OCI-LY1 (cell line): ENCODE measurements at regions not wholly inside any gene's neighbourhood (a gene's known extent, or its start where the extent isn't known, plus 50 kb on each side); places are given as distances from the start of the nearest gene placed in this dataset.

Experiments
- H2AFZ ChIP-seq: fragments of 200-600 bp; sonication (generic), shearing (Covaris generic); 2 replicates; pipeline ENCODE4 v1.6.0; 2014; ENCODE audit warnings: antibody characterized with exemption, mild to moderate bottlenecking, low read length
- H3F3A ChIP-seq: fragments of 200-600 bp; sonication (generic), shearing (Covaris generic); 2 replicates; pipeline ENCODE4 v1.6.0; 2014; ENCODE audit warnings: mild to moderate bottlenecking, antibody characterized with exemption, low read length, moderate library complexity; ENCODE audit not compliant: insufficient read depth
- H3K27ac ChIP-seq: fragments of 200-600 bp; sonication (generic); 2 replicates; pipeline ENCODE4 v1.5.1; 2014; ENCODE audit warnings: low read length, mixed run types, mild to moderate bottlenecking, low read depth; ENCODE audit not compliant: poor library complexity, severe bottlenecking
- H3K27me3 ChIP-seq: fragments of 200-600 bp; sonication (generic); 2 replicates; pipeline ENCODE4 v1.6.0; 2014; ENCODE audit warnings: antibody characterized with exemption, mild to moderate bottlenecking, low read length, moderate library complexity; ENCODE audit not compliant: insufficient read depth
- H3K36me3 ChIP-seq: fragments of 200-600 bp; sonication (generic); 2 replicates; pipeline ENCODE4 v1.6.1; 2014; ENCODE audit warnings: mild to moderate bottlenecking, antibody characterized with exemption, low read length, moderate library complexity, mixed read lengths; ENCODE audit not compliant: insufficient read depth
- H3K4me1 ChIP-seq: fragments of 200-600 bp; sonication (generic); 2 replicates; pipeline ENCODE4 v1.5.1; 2014; ENCODE audit warnings: mild to moderate bottlenecking, low read length, moderate library complexity; ENCODE audit not compliant: insufficient read depth, severe bottlenecking
- H3K4me2 ChIP-seq: fragments of 200-600 bp; sonication (generic), shearing (Covaris generic); 2 replicates; pipeline ENCODE4 v1.6.1; 2014; ENCODE audit warnings: low read length
- H3K4me3 ChIP-seq: fragments of 200-600 bp; sonication (generic); 2 replicates; pipeline ENCODE4 v1.5.1; 2014; ENCODE audit warnings: low read length, low read depth, mild to moderate bottlenecking, mixed read lengths; ENCODE audit not compliant: poor library complexity, severe bottlenecking
- H3K79me2 ChIP-seq: fragments of 200-600 bp; shearing (Covaris generic); 2 replicates; pipeline ENCODE4 v1.6.1; 2016; ENCODE audit warnings: mixed run types, low read length, mixed read lengths; ENCODE audit not compliant: insufficient read depth
- H3K9ac ChIP-seq: fragments of 200-600 bp; sonication (generic), shearing (Covaris generic); 2 replicates; pipeline ENCODE4 v1.6.1; 2014; ENCODE audit warnings: mild to moderate bottlenecking, low read length, mixed read lengths
- H3K9me2 ChIP-seq: fragments of 200-600 bp; sonication (generic), shearing (Covaris generic); 2 replicates; pipeline ENCODE4 v1.6.1; 2014; ENCODE audit warnings: low read depth, mild to moderate bottlenecking, low read length, mixed read lengths
- H3K9me3 ChIP-seq: fragments of 200-600 bp; shearing (Covaris generic); 2 replicates; pipeline ENCODE4 v1.6.1; 2014; ENCODE audit warnings: low read length, mixed read lengths
- H4K20me1 ChIP-seq: fragments of 200-600 bp; sonication (generic), shearing (Covaris generic); 2 replicates; pipeline ENCODE4 v1.6.0; 2016; ENCODE audit warnings: mild to moderate bottlenecking, low read length; ENCODE audit not compliant: insufficient read depth
- CTCF ChIP-seq: fragments of 200-600 bp; sonication (generic), shearing (Covaris generic); IDR thresholded peaks from 2 replicates; pipeline ENCODE4 v1.5.1; 2017; ENCODE audit warnings: mild to moderate bottlenecking, antibody characterized with exemption, low read length, moderate library complexity, mixed read lengths
- EZH2 ChIP-seq: fragments of 200-600 bp; sonication (generic), shearing (Covaris generic); IDR thresholded peaks from 2 replicates; pipeline ENCODE4 v1.8.0; 2017; ENCODE audit warnings: borderline replicate concordance, mixed run types, mild to moderate bottlenecking, antibody characterized with exemption, low read length, moderate library complexity, mixed read lengths

DNA sequence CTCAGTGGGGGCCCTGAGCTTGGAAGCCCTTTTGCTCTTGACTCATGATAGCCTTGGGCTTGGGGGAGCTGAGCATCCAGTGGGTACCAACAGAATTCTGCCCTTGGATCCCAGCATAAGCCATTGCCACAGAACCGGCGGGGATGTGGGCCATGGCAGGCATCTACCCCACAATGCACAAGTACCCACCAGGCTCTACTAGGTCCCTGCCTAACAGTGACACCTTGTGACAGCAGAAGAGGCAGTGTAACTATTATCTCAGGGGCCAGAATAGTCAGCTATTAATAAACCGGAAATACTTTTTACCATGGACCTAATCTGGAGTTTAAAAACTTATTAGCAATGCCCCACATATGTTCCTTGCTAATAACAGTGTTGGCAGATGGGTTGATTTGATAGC lies 397.2 kb downstream of the TMEM182 start:
- TF ChIP-seq CTCF (no peak), EZH2 (no peak)
- Histone ChIP-seq H3K9me3 (no peaks in the 10 kb centered on the region), H4K20me1 (no peaks in the 10 kb centered on the region), H3K27ac (no peak overlapping the region), H3K79me2 (no peaks in the 10 kb centered on the region), H3K4me1 (no peaks in the 10 kb centered on the region), H3K4me2 (no peak overlapping the region), H3K36me3 (no peaks in the 10 kb centered on the region), H2AFZ (no peak overlapping the region), H3K4me3 (no peak overlapping the region), H3K9ac (no peak overlapping the region), H3K27me3 (no peaks in the 10 kb centered on the region), H3F3A (no peaks in the 10 kb centered on the region), H3K9me2 (no peaks in the 10 kb centered on the region)

- Histone ChIP-seq H4K20me1 (no peaks in the 10 kb centered on the region), H3K27me3 (no peaks in the 10 kb centered on the region), H3K9ac (no peak overlapping the region), H3K79me2 (no peaks in the 10 kb centered on the region), H2AFZ (no peak overlapping the region), H3K9me2 (no peaks in the 10 kb centered on the region), H3K27ac (no peak overlapping the region), H3K36me3 (no peaks in the 10 kb centered on the region), H3K4me1 (no peaks in the 10 kb centered on the region), H3F3A (no peaks in the 10 kb centered on the region), H3K4me2 (no peak overlapping the region), H3K4me3 (no peak overlapping the region), H3K9me3 (no peaks in the 10 kb centered on the region)
- TF ChIP-seq CTCF (peak; percentile 84), EZH2 (no peak)
Observed at GRCh38 chr2:103161456-103162289, 399.8 kb downstream of the TMEM182 start.

- H3K9me2 ChIP-seq = no peaks in the 10 kb centered on the region
- H3K9ac ChIP-seq = no peak overlapping the region
- no peaks in the 10 kb centered on the region for H3K79me2 ChIP-seq
- no peaks in the 10 kb centered on the region for H3K9me3 ChIP-seq
- no peaks in the 10 kb centered on the region for H4K20me1 ChIP-seq
- TF ChIP-seq CTCF (no peak), EZH2 (no peak)
- no peaks in the 10 kb centered on the region for H3F3A ChIP-seq
- H3K36me3 ChIP-seq = no peaks in the 10 kb centered on the region
- H3K4me1 ChIP-seq = no peaks in the 10 kb centered on the region
- no peaks in the 10 kb centered on the region for H3K27me3 ChIP-seq
- no peak overlapping the region for H3K4me3 ChIP-seq
- H3K4me2 ChIP-seq = no peak overlapping the region
- H3K27ac ChIP-seq = no peak overlapping the region
- H2AFZ ChIP-seq = no peak overlapping the region
Observed at GRCh38 chr2:103164748-103165147, 402.9 kb downstream of the TMEM182 start.
